ENCODE measurements at regions not wholly inside any gene's neighbourhood (a gene's known extent, or its start where the extent isn't known, plus 50 kb on each side); places are given as distances from the start of the nearest gene placed in this dataset.

- TF ChIP-seq CTCF (IDR thresholded peaks at IDR 0.05), result no peak
- TF ChIP-seq POLR2A (IDR thresholded peaks at IDR 0.05), result no peak
Observed at GRCh38 chr4:97396097-97396496, 747.2 kb downstream of the STPG2 start.
